Right lobe of liver (tissue), 4 donors: ENCODE measurements at regions not wholly inside any gene's neighbourhood (a gene's known extent, or its start where the extent isn't known, plus 50 kb on each side); places are given as distances from the start of the nearest gene placed in this dataset.

Experiments
- POLR2A ChIP-seq: fragments of 450-650 bp; IDR thresholded peaks from one replicate; pipeline ENCODE4 v1.6.1; 2017; ENCODE audit warnings: antibody characterized with exemption, mild to moderate bottlenecking
- TF ChIP-seq, protein P1 (sequence below), 4 donors: fragments of 200-600 bp in 3 of 4; fragments of 450-650 bp in 1 of 4; IDR thresholded peaks; one replicate each; pipeline versions ENCODE4 v1.5.1 to v1.8.0; 2016 to 2022; ENCODE audit warnings: antibody characterized with exemption in 4 of 4, mild to moderate bottlenecking in 2 of 4
- donor health status: DM: no; HTN: no; CAD: no.
- donor health status: DM: no; HTN: no; CAD: no.
- donor health status: DM: no; HTN: yes; CAD: no.

DNA sequence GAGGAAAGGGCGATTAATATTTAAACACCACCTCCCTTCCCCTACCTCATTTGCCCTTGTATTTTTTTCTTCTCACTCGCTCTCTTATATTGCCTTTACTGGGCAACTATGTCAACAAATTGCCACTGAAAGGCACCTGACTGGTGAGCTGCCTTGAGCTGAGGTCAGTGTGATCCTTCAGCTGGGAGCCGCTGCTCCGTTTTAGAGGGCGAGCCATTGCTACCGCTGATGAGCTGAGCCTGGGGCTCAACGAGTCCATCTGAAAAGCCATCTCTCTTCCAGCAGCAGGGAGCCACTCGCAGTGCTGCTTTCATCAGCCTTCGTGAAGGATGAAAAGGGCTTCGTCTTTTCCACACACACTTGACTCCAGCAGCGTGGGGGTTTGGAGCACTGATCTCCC, 108.0 kb upstream of the KIF26B start:
- TF ChIP-seq, protein P1, sequence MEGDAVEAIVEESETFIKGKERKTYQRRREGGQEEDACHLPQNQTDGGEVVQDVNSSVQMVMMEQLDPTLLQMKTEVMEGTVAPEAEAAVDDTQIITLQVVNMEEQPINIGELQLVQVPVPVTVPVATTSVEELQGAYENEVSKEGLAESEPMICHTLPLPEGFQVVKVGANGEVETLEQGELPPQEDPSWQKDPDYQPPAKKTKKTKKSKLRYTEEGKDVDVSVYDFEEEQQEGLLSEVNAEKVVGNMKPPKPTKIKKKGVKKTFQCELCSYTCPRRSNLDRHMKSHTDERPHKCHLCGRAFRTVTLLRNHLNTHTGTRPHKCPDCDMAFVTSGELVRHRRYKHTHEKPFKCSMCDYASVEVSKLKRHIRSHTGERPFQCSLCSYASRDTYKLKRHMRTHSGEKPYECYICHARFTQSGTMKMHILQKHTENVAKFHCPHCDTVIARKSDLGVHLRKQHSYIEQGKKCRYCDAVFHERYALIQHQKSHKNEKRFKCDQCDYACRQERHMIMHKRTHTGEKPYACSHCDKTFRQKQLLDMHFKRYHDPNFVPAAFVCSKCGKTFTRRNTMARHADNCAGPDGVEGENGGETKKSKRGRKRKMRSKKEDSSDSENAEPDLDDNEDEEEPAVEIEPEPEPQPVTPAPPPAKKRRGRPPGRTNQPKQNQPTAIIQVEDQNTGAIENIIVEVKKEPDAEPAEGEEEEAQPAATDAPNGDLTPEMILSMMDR (IDR thresholded peaks at IDR 0.05), result no peak
- no peak for TF ChIP-seq POLR2A
